GM10248 (cell line): ENCODE measurements at regions not wholly inside any gene's neighbourhood (a gene's known extent, or its start where the extent isn't known, plus 50 kb on each side); places are given as distances from the start of the nearest gene placed in this dataset.

Source experiments
- CTCF ChIA-PET: fragments of 300-600 bp; sonication (Branson Sonifier 250); formaldehyde crosslinking; extraction: SDS; loops from one replicate; lab custom pipeline; 2021; ENCODE audit warnings: antibody characterized with exemption; lab: Yijun Ruan, JAX
- POLR2A ChIA-PET: fragments of 350-650 bp; sonication (Branson Sonifier 250); formaldehyde crosslinking; extraction: SDS; loops from one replicate; lab custom pipeline; 2020; ENCODE audit warnings: antibody characterized with exemption; lab: Yijun Ruan, JAX
- DNase-seq: peaks from one replicate; pipeline ENCODE4 v3.0.0; 2012; ENCODE audit errors: extremely low spot score
- TF ChIP-seq, protein P1 (sequence below): IDR thresholded peaks from 2 replicates; pipeline ENCODE4 v1.5.1; 2012; ENCODE audit warnings: mild to moderate bottlenecking, low read depth; ENCODE audit errors: extremely low read depth, missing control alignments, control extremely low read depth

DNA sequence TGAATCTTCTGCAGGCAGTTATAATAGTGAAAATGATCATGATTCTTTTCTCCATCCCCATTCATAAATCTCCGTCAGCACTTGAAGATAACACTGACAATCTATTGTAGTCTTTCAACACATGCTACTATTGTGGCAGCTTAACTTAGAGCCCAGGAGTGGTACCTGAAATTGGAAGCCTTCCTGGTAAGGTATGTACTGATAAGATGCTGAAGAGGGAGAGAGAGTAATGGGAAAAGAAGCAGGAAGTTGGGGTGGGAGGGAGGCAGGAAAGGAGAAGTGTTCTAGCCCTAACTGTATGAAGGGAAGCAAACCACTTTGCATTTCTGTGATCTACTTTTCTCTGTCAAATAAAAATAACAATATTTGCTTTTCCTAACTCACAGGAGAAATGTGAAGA, 197.4 kb upstream of the RORA start:
- CTCF ChIA-PET, result no interaction called here

DNA sequence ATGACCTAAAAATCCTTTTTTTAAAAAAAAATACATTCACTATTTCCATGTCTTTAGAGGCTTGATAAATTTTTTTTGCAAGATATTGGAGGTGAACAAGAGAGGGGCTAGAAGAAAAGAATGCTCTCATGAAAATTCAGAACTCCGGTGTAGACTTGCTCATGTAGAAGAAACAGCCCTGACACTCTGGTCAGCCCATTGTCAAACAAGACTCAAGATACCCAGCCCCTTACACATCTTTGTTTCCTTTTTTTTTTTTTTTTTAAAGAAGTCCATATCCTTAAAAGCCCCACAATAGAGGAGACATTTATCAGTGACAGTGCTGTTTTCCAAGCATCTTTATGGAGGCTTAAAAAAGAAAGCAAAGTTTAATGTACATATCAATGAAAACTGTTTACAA, 196.8 kb upstream of the RORA start:
- no peak for DNase-seq
- TF ChIP-seq, protein P1, sequence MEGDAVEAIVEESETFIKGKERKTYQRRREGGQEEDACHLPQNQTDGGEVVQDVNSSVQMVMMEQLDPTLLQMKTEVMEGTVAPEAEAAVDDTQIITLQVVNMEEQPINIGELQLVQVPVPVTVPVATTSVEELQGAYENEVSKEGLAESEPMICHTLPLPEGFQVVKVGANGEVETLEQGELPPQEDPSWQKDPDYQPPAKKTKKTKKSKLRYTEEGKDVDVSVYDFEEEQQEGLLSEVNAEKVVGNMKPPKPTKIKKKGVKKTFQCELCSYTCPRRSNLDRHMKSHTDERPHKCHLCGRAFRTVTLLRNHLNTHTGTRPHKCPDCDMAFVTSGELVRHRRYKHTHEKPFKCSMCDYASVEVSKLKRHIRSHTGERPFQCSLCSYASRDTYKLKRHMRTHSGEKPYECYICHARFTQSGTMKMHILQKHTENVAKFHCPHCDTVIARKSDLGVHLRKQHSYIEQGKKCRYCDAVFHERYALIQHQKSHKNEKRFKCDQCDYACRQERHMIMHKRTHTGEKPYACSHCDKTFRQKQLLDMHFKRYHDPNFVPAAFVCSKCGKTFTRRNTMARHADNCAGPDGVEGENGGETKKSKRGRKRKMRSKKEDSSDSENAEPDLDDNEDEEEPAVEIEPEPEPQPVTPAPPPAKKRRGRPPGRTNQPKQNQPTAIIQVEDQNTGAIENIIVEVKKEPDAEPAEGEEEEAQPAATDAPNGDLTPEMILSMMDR, result no peak
- ChIA-PET POLR2A (no interaction called here), CTCF (no interaction called here)

More for the DNA sequence above, 197.4 kb upstream of the RORA start:
- TF ChIP-seq, protein P1, result no peak
- POLR2A ChIA-PET, result no interaction called here
- DNase-seq, result no peak

DNA sequence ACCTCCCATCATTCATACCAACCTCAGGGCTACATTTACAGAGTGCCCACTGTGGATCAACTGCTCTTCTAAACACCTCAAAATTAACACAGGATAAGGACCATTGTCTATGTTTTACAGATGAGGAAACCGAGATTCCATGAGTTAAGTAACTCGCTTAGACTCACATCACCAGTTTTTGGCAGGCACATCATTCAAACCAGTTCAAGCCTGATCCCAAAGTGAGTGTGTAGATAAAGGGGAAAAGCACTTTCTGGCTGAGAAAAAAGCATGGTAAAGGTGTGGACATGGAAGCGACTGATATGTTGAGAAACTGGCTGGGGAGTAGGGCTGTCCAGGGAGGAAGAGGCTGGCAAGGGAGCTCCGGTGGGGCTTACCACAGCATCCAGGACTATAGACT, 193.7 kb upstream of the RORA start:
- CTCF ChIA-PET, result interaction anchor here (1.5 kb wide), 1 partner anchor 13 kb away, joined by 3 read pairs; no protein-coding TSS in a partner anchor
- no peak for DNase-seq

DNA sequence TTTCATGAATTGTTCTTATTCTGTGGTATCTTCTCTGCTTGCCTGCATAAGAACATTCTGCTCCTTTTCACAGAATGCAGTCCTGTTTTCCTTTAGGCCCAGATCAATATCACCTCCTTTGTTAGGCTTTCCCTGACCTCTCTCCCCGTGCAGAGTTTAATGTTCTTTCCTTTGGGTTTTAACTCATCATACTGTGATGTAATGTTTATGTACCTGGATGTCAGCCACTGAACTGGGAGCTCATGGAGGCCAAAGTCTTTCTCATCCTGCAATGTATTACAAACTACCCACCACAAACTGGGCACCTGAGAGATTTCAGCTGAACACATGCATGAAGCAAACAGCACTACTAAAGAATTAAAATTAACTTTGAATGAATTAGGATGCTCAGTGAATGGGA, 192.8 kb upstream of the RORA start:
- ChIA-PET POLR2A (no interaction called here), CTCF (interaction anchor here (1.2 to 1.5 kb wide), 2 partner anchors 10 to 13 kb away, joined by 3 read pairs; no protein-coding TSS in a partner anchor)
- TF ChIP-seq, protein P1, result no peak
- DNase-seq, result no peak

More for the DNA sequence above, 193.7 kb upstream of the RORA start:
- POLR2A ChIA-PET, result no interaction called here
- TF ChIP-seq, protein P1, result no peak

DNA sequence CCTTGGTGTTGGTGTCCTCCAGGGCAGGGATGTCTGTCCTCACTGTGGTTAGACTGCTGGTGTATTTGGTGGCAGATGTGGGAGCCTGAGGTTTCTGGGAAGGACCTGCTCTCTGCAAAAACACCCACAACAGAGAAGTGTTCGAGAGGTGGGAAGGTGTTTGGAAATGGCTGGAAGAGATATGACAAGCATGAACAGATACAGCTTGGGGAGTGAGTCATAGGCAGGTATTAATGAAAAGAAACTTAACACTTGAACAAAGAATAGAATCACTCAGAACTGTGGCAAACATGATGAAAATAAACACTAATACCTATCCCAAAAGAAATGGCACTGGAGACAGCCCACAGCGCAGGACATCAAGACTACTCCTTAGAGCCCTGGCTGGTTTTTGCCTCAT, 192.4 kb upstream of the RORA start:
- POLR2A ChIA-PET, result no interaction called here

DNA sequence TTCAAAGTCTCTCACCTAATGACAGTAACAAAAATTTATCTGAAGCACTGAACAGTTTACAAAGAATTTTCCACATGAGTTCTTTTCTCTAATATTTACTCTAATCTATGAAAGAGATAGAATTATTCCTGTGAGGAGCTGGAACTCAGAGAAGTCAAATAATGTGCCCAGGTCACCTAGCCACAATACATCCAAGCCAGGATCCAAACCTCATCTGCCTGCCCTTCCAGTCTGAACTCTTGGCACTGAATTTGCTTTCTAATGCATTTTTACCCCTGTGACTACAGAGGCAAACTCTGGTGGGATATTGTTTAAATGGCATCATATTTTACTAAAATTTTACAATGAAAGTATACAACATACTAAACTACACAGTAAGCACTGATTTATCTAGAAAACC, 191.4 kb upstream of the RORA start:
- DNase-seq, result no peak
- CTCF ChIA-PET, result no interaction called here
- POLR2A ChIA-PET, result no interaction called here
- TF ChIP-seq, protein P1, result no peak

More for the DNA sequence above, 192.4 kb upstream of the RORA start:
- CTCF ChIA-PET, result interaction anchor here (1.2 kb wide), 1 partner anchor 10 kb away, joined by 3 read pairs; no protein-coding TSS in a partner anchor
- DNase-seq, result no peak
- TF ChIP-seq, protein P1, result no peak
